ENCODE measurements at regions not wholly inside any gene's neighbourhood (a gene's known extent, or its start where the extent isn't known, plus 50 kb on each side); places are given as distances from the start of the nearest gene placed in this dataset.

DNA sequence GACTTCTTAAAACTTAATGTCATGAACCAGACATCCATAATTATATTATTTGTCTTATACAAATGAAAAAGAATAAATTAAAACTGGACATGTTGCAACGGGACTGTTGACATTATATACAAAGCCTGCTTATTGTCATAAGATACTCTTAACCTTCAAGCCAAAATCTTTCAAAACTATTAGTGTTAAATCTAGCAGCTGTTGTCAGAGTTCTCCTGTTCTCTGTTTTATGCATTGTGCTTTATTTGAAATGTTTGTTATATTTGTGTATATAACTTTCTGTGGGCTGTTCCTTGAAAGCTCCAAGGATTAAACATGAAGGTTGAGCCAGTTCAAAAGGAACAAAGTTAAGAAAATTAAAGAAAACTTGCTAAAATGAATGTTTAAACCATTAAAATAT, 335.5 kb upstream of the NT5C1B start (continued):
- TF ChIP-seq, protein P1, sequence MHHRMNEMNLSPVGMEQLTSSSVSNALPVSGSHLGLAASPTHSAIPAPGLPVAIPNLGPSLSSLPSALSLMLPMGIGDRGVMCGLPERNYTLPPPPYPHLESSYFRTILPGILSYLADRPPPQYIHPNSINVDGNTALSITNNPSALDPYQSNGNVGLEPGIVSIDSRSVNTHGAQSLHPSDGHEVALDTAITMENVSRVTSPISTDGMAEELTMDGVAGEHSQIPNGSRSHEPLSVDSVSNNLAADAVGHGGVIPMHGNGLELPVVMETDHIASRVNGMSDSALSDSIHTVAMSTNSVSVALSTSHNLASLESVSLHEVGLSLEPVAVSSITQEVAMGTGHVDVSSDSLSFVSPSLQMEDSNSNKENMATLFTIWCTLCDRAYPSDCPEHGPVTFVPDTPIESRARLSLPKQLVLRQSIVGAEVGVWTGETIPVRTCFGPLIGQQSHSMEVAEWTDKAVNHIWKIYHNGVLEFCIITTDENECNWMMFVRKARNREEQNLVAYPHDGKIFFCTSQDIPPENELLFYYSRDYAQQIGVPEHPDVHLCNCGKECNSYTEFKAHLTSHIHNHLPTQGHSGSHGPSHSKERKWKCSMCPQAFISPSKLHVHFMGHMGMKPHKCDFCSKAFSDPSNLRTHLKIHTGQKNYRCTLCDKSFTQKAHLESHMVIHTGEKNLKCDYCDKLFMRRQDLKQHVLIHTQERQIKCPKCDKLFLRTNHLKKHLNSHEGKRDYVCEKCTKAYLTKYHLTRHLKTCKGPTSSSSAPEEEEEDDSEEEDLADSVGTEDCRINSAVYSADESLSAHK (CRISPR knock-in tag; IDR thresholded peaks at IDR 0.05; ENCODE audit: borderline replicate concordance): no peak

DNA sequence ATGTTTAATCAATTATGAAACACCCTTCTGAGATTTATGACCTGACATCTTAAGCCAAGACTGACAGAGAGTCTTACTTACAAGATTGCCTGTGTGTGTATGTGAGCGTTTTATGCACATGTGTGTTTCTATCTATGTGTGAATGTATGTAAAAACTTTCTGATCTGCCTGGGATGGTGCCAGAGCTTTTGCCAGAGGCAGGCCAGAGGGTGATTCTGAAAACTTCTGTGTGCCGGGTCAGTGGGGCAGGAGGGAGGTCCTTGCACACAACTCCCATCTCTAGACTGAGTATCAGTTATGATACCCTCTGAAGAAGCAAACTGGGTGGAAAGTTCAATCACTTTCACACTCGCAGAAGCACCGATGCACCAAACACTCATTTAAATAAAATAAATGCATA, 335.0 kb upstream of the NT5C1B start:
- Histone ChIP-seq H3K27ac (ENCODE audit: extremely low read length, insufficient read depth, low read length) (no peak overlapping the region), H3K4me2 (ENCODE audit: low read depth, low read length) (no peak overlapping the region), H3K4me1 (ENCODE audit: insufficient read depth, low read length) (peaks cover 11% of the 10 kb centered on the region), H2AFZ (ENCODE audit: low read length) (no peak overlapping the region), H3K4me3 (replicated peaks in 1 of 3; ENCODE audit: insufficient read depth in 1 of 3, low read depth in 2 of 3, low read length in 3 of 3) (no peak overlapping the region), H3K36me3 (replicated peaks in 1 of 2; ENCODE audit: control insufficient read depth in 1 of 2, insufficient read depth in 2 of 2, low read length in 2 of 2) (no peaks in the 10 kb centered on the region), H4K20me1 (ENCODE audit: insufficient read depth, low read length) (no peaks in the 10 kb centered on the region), H3K27me3 (ENCODE audit: control insufficient read depth in 1 of 2, insufficient read depth in 2 of 2, low read length in 2 of 2) (no peaks in the 10 kb centered on the region), H3K9me3 (ENCODE audit: low read length) (peaks cover 8% of the 10 kb centered on the region; the same call in 1 of the 2 replicates), H3K9ac (ENCODE audit: insufficient read depth, low read depth, low read length) (no peak overlapping the region), H3K79me2 (ENCODE audit: insufficient read depth, low read length) (no peaks in the 10 kb centered on the region)
- no peak for FAIRE-seq
- intact Hi-C loops (cut with micrococcal nuclease; ENCODE audit: unreplicated experiment) (no loop called here), in situ Hi-C loops (cut with HindIII; ENCODE audit: extremely low pct_ligation_motif_present, low pct_unique_long_range_greater_than_20kb) (no loop called here)
- TF ChIP-seq NFE2L1 (CRISPR knock-in tag; IDR thresholded peaks at IDR 0.05; ENCODE audit: borderline replicate concordance) (no peak), SOX6 (IDR thresholded peaks at IDR 0.05) (no peak), SOX6 (CRISPR knock-in tag; IDR thresholded peaks at IDR 0.05) (no peak), KLF11 (CRISPR knock-in tag; IDR thresholded peaks at IDR 0.05) (no peak), ZNF839 (CRISPR knock-in tag; IDR thresholded peaks at IDR 0.05; ENCODE audit: borderline replicate concordance) (no peak), SOX13 (IDR thresholded peaks at IDR 0.05) (no peak), SOX13 (CRISPR knock-in tag; conservative IDR thresholded peaks at IDR 0.05 in 1 of 2, IDR thresholded peaks at IDR 0.05 in 1 of 2) (no peak), SRF (IDR thresholded peaks at IDR 0.05; ENCODE audit: low read depth, low read length) (no peak), RARA (CRISPR knock-in tag; IDR thresholded peaks at IDR 0.05) (no peak), TSC22D2 (CRISPR knock-in tag; IDR thresholded peaks at IDR 0.05; ENCODE audit: borderline replicate concordance) (no peak)
- TF ChIP-seq, protein P2, sequence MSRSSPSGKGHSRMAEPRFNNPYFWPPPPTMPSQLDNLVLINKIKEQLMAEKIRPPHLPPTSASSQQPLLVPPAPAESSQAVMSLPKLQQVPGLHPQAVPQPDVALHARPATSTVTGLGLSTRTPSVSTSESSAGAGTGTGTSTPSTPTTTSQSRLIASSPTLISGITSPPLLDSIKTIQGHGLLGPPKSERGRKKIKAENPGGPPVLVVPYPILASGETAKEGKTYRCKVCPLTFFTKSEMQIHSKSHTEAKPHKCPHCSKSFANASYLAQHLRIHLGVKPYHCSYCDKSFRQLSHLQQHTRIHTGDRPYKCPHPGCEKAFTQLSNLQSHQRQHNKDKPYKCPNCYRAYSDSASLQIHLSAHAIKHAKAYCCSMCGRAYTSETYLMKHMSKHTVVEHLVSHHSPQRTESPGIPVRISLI (CRISPR knock-in tag; IDR thresholded peaks at IDR 0.05; ENCODE audit: borderline replicate concordance): no peak
- TF ChIP-seq, protein P3, sequence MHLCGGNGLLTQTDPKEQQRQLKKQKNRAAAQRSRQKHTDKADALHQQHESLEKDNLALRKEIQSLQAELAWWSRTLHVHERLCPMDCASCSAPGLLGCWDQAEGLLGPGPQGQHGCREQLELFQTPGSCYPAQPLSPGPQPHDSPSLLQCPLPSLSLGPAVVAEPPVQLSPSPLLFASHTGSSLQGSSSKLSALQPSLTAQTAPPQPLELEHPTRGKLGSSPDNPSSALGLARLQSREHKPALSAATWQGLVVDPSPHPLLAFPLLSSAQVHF (CRISPR knock-in tag; IDR thresholded peaks at IDR 0.05): no peak
- BruUV-seq (replicated peaks): no TSS peak
- ChIA-PET CTCF (ENCODE audit: low intra/inter-chr PET ratio, low total read pairs) (no interaction called here), POLR2A (no interaction called here)
- ATAC-seq: no peak
- WGBS (ENCODE audit: low lambda C conversion rate): 87% methylated on average over 4 of the region's 4 CpGs
- no peak for DNase-seq (ENCODE audit: low spot score)
